Mammary epithelial cell (primary cell): ENCODE measurements at regions not wholly inside any gene's neighbourhood (a gene's known extent, or its start where the extent isn't known, plus 50 kb on each side); places are given as distances from the start of the nearest gene placed in this dataset.

Experiments
- CTCF ChIP-seq, 2 donors: IDR thresholded peaks in 1 of 2; conservative IDR thresholded peaks in 1 of 2; 2 replicates each; pipeline ENCODE4 v1.5.1; 2011 to 2012; ENCODE audit warnings: inconsistent platforms in 2 of 2, low read length in 2 of 2, mild to moderate bottlenecking in 2 of 2, control low read depth in 1 of 2, low read depth in 1 of 2; ENCODE audit not compliant: insufficient read depth in 1 of 2; ENCODE audit errors: extremely low read depth in 1 of 2
- EZH2 ChIP-seq: IDR thresholded peaks from 2 replicates; pipeline ENCODE4 v1.6.1; 2012; ENCODE audit warnings: low read length, inconsistent platforms, borderline replicate concordance

- TF ChIP-seq CTCF (conservative IDR thresholded peaks at IDR 0.05 in 1 of 2, IDR thresholded peaks at IDR 0.05 in 1 of 2; ENCODE audit: extremely low read depth in 1 of 2, insufficient read depth in 1 of 2, low read depth in 1 of 2, low read length in 2 of 2) (no peak), EZH2 (no peak)
Measured at GRCh38 chr5:4424895-4425294, 715.2 kb upstream of the ADAMTS16 start.
